Neuronal stem cell (in vitro differentiated cells): ENCODE measurements at regions not wholly inside any gene's neighbourhood (a gene's known extent, or its start where the extent isn't known, plus 50 kb on each side); places are given as distances from the start of the nearest gene placed in this dataset.

Source experiments
- DNase-seq: peaks from one replicate; pipeline ENCODE4 v3.0.0-alpha.2; 2013; ENCODE audit warnings: low spot score
- H2AFZ ChIP-seq: one replicate; pipeline ENCODE4 v1.6.1; 2013; ENCODE audit warnings: mild to moderate bottlenecking, low read length, inconsistent platforms
- H2AK5ac ChIP-seq: 2 replicates; pipeline ENCODE4 v1.6.1; 2013; ENCODE audit warnings: low read depth, mild to moderate bottlenecking, inconsistent platforms, low read length, moderate library complexity, mixed read lengths
- H2BK120ac ChIP-seq: 2 replicates; pipeline ENCODE4 v1.6.1; 2013; ENCODE audit warnings: low read depth, mild to moderate bottlenecking, inconsistent platforms, low read length, moderate library complexity, mixed read lengths
- H2BK12ac ChIP-seq: one replicate; pipeline ENCODE4 v1.6.1; 2013; ENCODE audit warnings: low read length, inconsistent platforms
- H2BK15ac ChIP-seq: 2 replicates; pipeline ENCODE4 v1.6.1; 2013; ENCODE audit warnings: mild to moderate bottlenecking, low read length, inconsistent platforms, mixed read lengths
- H2BK5ac ChIP-seq: one replicate; pipeline ENCODE4 v1.6.1; 2013; ENCODE audit warnings: inconsistent platforms, mild to moderate bottlenecking, low read length, moderate library complexity
- H3K14ac ChIP-seq: one replicate; pipeline ENCODE4 v1.6.1; 2013; ENCODE audit warnings: low read length, inconsistent platforms
- H3K18ac ChIP-seq: 2 replicates; pipeline ENCODE4 v1.6.1; 2013; ENCODE audit warnings: low read length, inconsistent platforms
- H3K23ac ChIP-seq: 2 replicates; pipeline ENCODE4 v1.6.1; 2013; ENCODE audit warnings: low read depth, mild to moderate bottlenecking, mixed read lengths, low read length, inconsistent platforms; ENCODE audit not compliant: poor library complexity
- H3K27ac ChIP-seq: replicated peaks from 3 replicates; pipeline ENCODE4 v1.5.1; 2013; ENCODE audit warnings: low read length, inconsistent platforms
- H3K27me3 ChIP-seq, 3 experiments: 2 replicates each; pipeline ENCODE4 v1.6.1; 2013; ENCODE audit warnings: low read length in 3 of 3, mild to moderate bottlenecking in 2 of 3, inconsistent platforms in 1 of 3, low read depth in 1 of 3, mixed read lengths in 1 of 3, moderate library complexity in 1 of 3; ENCODE audit not compliant: control insufficient read depth in 3 of 3, insufficient read depth in 3 of 3
- H3K36me3 ChIP-seq, 2 donors: replicated peaks in 1 of 2; 2 replicates each; pipeline ENCODE4 v1.6.1; 2013; ENCODE audit warnings: low read length in 2 of 2; ENCODE audit not compliant: control insufficient read depth in 2 of 2, insufficient read depth in 2 of 2
- H3K4ac ChIP-seq: 2 replicates; pipeline ENCODE4 v1.6.1; 2013; ENCODE audit warnings: inconsistent platforms, mild to moderate bottlenecking, low read length, moderate library complexity
- H3K4me1 ChIP-seq, 2 donors: 1 replicate in 1 of 2; 2 replicates in 1 of 2; pipeline ENCODE4 v1.6.1; 2013; ENCODE audit warnings: low read length in 2 of 2, low read depth in 1 of 2; ENCODE audit not compliant: control insufficient read depth in 2 of 2, insufficient read depth in 1 of 2
- H3K4me2 ChIP-seq: one replicate; pipeline ENCODE4 v1.6.1; 2013; ENCODE audit warnings: mild to moderate bottlenecking, low read length, inconsistent platforms; ENCODE audit not compliant: insufficient read depth, poor library complexity, severe bottlenecking
- H3K4me3 ChIP-seq, 2 donors: 2 replicates each; pipeline ENCODE4 v1.5.1; 2013; ENCODE audit warnings: low read length in 2 of 2, mild to moderate bottlenecking in 2 of 2, inconsistent platforms in 1 of 2, moderate library complexity in 1 of 2
- H3K79me1 ChIP-seq: one replicate; pipeline ENCODE4 v1.6.1; 2013; ENCODE audit warnings: low read depth, mild to moderate bottlenecking, inconsistent platforms, low read length, moderate library complexity
- H3K9ac ChIP-seq: one replicate; pipeline ENCODE4 v1.6.1; 2013; ENCODE audit warnings: mild to moderate bottlenecking, low read depth, low read length, inconsistent platforms; ENCODE audit not compliant: poor library complexity
- H3K9me3 ChIP-seq, 2 donors: replicated peaks in 1 of 2; 2 replicates each; pipeline versions ENCODE3 to v1.6.1; 2013; ENCODE audit warnings: low read length in 2 of 2, mild to moderate bottlenecking in 2 of 2, inconsistent platforms in 1 of 2, low read depth in 1 of 2, mixed read lengths in 1 of 2, moderate library complexity in 1 of 2; ENCODE audit not compliant: control insufficient read depth in 2 of 2, insufficient read depth in 1 of 2
- H4K8ac ChIP-seq: one replicate; pipeline ENCODE4 v1.6.1; 2013; ENCODE audit warnings: low read depth, mild to moderate bottlenecking, inconsistent platforms, low read length, moderate library complexity
- H4K91ac ChIP-seq: one replicate; pipeline ENCODE4 v1.6.1; 2013; ENCODE audit warnings: low read length, low read depth, mild to moderate bottlenecking, inconsistent platforms; ENCODE audit not compliant: poor library complexity
- WGBS, 2 donors: extraction: QIAGEN DNeasy Blood & Tissue Kit; methylation state at CpG; one replicate each; pipeline ENCODE4 v1.1.7; 2013; ENCODE audit warnings: missing lambda C conversion rate in 2 of 2, mixed read lengths in 1 of 2; ENCODE audit not compliant: insufficient read length in 2 of 2, insufficient replicate concordance in 1 of 2; ENCODE audit errors: extremely low coverage in 2 of 2; 5-methylcytosine and 5-hydroxymethylcytosine counted together

- Histone ChIP-seq H3K23ac (no peak overlapping the region), H3K14ac (no peak overlapping the region), H2BK120ac (no peak overlapping the region), H3K27me3 (no peaks in the 10 kb centered on the region), H2AFZ (no peak overlapping the region), H3K4me1 (no peaks in the 10 kb centered on the region), H3K4me3 (no peak overlapping the region), H3K36me3 (no peaks in the 10 kb centered on the region), H2AK5ac (no peak overlapping the region), H3K4me2 (no peak overlapping the region), H4K8ac (no peak overlapping the region), H3K9ac (no peak overlapping the region), H2BK5ac (no peak overlapping the region), H4K91ac (no peak overlapping the region), H3K9me3 (peaks cover 0 to 4% of the 10 kb centered on the region in 2 donors), H2BK12ac (no peak overlapping the region), H3K27ac (no peak overlapping the region), H3K4ac (no peak overlapping the region), H2BK15ac (no peak overlapping the region), H3K18ac (no peak overlapping the region), H3K79me1 (no peaks in the 10 kb centered on the region)
- no CpG with 5 or more reads among the region's 3 CpGs for WGBS, 2 donors
- DNase-seq = no peak
Observed at GRCh38 chr16:65796481-65796880, 570.0 kb upstream of the CDH5 start.

GRCh38 chr16:65794973-65795372 is 571.5 kb upstream of the CDH5 start:
- no CpG with 5 or more reads among the region's 1 CpG for WGBS, 2 donors
- Histone ChIP-seq H3K4me3 (no peak overlapping the region), H3K36me3 (no peaks in the 10 kb centered on the region)

DNA sequence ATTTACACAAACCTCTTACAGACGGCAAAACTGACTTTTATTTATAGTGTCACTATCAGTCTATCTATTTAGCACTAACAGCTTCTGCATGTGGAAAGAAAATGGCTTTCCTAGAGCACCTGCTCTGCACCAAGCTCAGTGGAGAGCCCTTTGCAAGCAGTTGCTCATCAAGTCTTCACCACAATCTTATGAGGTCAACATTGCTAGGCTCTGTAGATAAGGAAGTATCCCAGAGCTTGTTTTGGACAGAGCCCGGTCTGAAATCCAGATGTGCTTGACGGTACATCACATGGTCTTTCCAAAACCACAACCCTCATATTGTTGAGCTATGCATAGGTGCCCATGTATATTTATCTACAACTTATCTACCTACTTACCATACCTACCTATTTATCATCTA is 572.7 kb upstream of the CDH5 start:
- Histone ChIP-seq H2BK12ac (no peak overlapping the region), H2BK5ac (no peak overlapping the region), H2BK15ac (no peak overlapping the region), H3K36me3 (no peaks in the 10 kb centered on the region), H3K9me3 (peaks cover 0 to 4% of the 10 kb centered on the region in 2 donors), H3K9ac (no peak overlapping the region), H3K27ac (no peak overlapping the region), H3K18ac (no peak overlapping the region), H2BK120ac (no peak overlapping the region), H3K4me2 (no peak overlapping the region), H3K14ac (no peak overlapping the region), H2AK5ac (no peak overlapping the region), H3K4me3 (no peak overlapping the region), H3K79me1 (no peaks in the 10 kb centered on the region), H3K4me1 (no peaks in the 10 kb centered on the region), H2AFZ (no peak overlapping the region), H3K27me3 (no peaks in the 10 kb centered on the region), H3K23ac (no peak overlapping the region), H3K4ac (no peak overlapping the region), H4K91ac (no peak overlapping the region), H4K8ac (no peak overlapping the region)
- no CpG with 5 or more reads among the region's 3 CpGs for WGBS, 2 donors
- DNase-seq = no peak

More at GRCh38 chr16:65794973-65795372, 571.5 kb upstream of the CDH5 start:
- Histone ChIP-seq H4K8ac (no peak overlapping the region), H3K27me3 (no peaks in the 10 kb centered on the region), H3K27ac (no peak overlapping the region), H3K4ac (no peak overlapping the region), H3K18ac (no peak overlapping the region), H2BK12ac (no peak overlapping the region), H2AFZ (no peak overlapping the region), H3K9me3 (peaks cover 0 to 4% of the 10 kb centered on the region in 2 donors), H2BK5ac (no peak overlapping the region), H3K4me1 (no peaks in the 10 kb centered on the region), H2BK120ac (no peak overlapping the region), H3K9ac (no peak overlapping the region), H2AK5ac (no peak overlapping the region), H3K23ac (no peak overlapping the region), H4K91ac (no peak overlapping the region), H3K79me1 (no peaks in the 10 kb centered on the region), H3K4me2 (no peak overlapping the region), H2BK15ac (no peak overlapping the region), H3K14ac (no peak overlapping the region)
- DNase-seq = no peak

DNA sequence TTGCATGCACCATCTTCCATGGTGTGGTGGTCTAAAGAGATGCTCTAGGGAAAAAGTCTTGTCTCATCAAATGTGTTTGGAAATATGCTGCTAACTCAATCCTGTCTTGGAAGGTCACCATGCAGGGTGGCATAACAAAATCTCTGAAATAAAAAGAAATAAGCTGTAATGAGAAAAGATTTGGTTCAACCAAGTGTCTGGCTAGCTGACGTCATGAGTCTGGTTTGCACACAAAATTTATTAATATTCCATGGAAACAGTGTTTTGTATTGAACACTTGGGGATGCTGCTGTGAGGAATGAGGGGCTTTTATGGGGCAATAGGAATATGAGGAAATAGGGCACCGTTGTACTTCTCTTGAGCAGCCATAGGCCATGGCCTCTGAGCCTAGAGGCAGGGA is 575.7 kb upstream of the CDH5 start:
- H3K36me3 ChIP-seq = no peaks in the 10 kb centered on the region
- H2BK5ac ChIP-seq = no peak overlapping the region
- DNase-seq = no peak
- H3K23ac ChIP-seq = no peak overlapping the region
- no peak overlapping the region for H2AFZ ChIP-seq
- no peaks in the 10 kb centered on the region for H3K9me3 ChIP-seq
- H4K8ac ChIP-seq = no peak overlapping the region
- H4K91ac ChIP-seq = no peak overlapping the region
- WGBS, 2 donors = no CpG with 5 or more reads among the region's 2 CpGs
- H2AK5ac ChIP-seq = no peak overlapping the region
- no peaks in the 10 kb centered on the region for H3K79me1 ChIP-seq
- no peak overlapping the region for H3K27ac ChIP-seq
- H2BK120ac ChIP-seq = no peak overlapping the region
- H3K4me2 ChIP-seq = no peak overlapping the region
- no peak overlapping the region for H2BK15ac ChIP-seq
- no peaks in the 10 kb centered on the region for H3K4me1 ChIP-seq
- no peak overlapping the region for H2BK12ac ChIP-seq
- no peak overlapping the region for H3K9ac ChIP-seq
- H3K4ac ChIP-seq = no peak overlapping the region
- no peak overlapping the region for H3K4me3 ChIP-seq
- H3K14ac ChIP-seq = no peak overlapping the region
- H3K18ac ChIP-seq = no peak overlapping the region
- no peaks in the 10 kb centered on the region for H3K27me3 ChIP-seq
